Hippocampal formation (tissue), 2 donors: ENCODE measurements at regions not wholly inside any gene's neighbourhood (a gene's known extent, or its start where the extent isn't known, plus 50 kb on each side); places are given as distances from the start of the nearest gene placed in this dataset.

Experiments
- DNase-seq, 2 donors: peaks; one replicate each; lab custom pipeline; 2025; lab: John Stamatoyannopoulos, UW

- no peak for DNase-seq
These were observed 772.2 kb downstream of the LRFN5 start for GRCh38 chr14:42378880-42379279.

DNA sequence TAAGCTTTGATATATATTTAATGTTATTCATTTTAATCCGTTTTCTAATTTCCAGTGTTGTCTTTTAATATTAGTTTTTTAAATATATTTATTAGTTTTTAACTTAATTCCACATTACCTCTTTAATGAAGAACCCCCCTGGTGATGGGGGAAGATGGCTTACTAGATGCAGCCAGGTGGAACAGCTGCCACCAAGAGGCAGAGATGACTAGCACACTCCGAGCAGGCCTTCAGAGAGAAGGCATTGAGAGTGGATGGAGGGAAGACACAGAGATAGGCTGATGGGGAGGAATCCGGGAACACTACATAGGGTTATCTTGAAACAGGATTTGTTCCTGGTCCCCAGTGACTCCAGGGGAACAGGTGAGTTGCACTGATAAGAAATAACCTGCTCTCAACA is 771.6 kb downstream of the LRFN5 start:
- DNase-seq: no peak

- no peak for DNase-seq
These were observed 767.7 kb downstream of the LRFN5 start for GRCh38 chr14:42374332-42374731.

GRCh38 chr14:42370056-42370455 is 763.4 kb downstream of the LRFN5 start:
- no peak for DNase-seq

DNA sequence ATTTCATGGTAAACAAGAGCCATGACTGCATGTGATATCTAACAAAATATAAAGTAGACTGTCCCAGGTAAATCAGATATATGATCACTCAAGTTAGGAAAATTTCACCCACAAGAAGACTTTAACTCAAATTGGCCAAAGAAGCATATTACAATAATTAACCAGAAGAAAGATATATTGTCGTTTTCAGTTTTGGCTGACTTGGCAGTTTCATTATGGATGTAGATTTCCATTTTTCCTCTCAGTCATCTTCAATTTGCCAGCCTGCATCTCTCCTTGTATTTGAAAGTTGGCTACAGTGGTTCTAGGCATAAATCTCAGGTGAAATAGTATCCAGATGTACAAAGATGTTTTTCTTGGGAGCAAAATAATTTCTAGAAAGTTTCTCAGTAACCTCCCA is 761.6 kb downstream of the LRFN5 start:
- no peak for DNase-seq

GRCh38 chr14:42353315-42353714 is 746.6 kb downstream of the LRFN5 start:
- DNase-seq: no peak

DNA sequence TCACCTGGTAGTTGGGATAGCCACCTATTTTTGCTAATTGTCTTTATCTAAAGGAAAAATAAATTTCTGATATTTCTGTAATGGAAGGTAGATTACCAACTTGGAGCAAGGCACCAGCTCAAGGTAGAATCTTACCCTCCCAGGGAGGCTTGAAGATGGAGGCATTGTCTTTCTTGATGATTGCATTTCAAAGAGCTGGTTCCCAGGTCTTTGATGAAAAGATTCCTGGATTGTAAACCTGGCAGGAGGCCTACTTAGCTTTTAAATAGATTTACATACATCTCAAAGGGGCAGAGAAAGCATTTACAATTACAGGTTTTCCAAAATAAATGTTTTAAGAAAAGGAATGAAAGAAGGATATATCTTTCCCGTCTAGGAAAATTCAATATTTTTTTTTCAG is 729.2 kb downstream of the LRFN5 start:
- no peak for DNase-seq

- no peak for DNase-seq
These were observed 728.3 kb downstream of the LRFN5 start for GRCh38 chr14:42334931-42335330.

GRCh38 chr14:42323426-42323825 is 716.8 kb downstream of the LRFN5 start:
- no peak for DNase-seq

DNA sequence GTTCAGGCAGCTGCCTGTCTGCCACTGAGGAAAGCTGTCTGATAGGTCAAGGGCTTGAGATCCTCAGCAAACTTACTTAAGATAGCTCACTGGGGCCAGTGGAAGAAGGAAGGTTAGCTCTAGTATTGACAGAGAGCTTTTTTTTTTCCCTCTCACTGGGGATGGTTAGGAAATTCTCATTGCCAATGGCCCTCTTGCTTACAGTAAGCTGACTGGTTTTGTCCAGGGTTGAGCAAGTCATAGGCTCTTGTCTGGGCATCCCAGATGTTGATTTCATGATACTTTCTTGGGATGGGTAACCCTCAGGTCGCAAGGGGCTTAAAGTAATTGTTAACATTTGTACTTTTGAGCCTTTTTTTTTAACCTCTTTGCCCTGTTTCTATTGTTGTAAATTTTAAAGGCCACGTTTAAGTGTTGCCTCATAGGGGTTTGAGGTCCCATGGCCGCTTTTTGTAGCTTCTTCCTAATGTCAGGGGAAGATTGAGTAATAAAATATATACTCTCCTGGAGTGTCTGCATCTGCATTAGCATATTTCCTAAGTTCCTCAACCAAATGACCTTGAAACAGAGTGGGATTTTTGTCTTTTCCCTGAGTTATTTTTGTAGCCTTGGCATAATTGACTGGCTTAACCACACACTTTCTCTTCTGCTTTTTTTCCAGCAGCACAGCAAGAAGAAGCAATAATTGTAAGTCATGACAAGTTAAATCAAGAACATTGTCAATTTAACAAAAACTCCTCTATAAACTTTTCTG is 716.0 kb downstream of the LRFN5 start:
- no peak for DNase-seq

DNA sequence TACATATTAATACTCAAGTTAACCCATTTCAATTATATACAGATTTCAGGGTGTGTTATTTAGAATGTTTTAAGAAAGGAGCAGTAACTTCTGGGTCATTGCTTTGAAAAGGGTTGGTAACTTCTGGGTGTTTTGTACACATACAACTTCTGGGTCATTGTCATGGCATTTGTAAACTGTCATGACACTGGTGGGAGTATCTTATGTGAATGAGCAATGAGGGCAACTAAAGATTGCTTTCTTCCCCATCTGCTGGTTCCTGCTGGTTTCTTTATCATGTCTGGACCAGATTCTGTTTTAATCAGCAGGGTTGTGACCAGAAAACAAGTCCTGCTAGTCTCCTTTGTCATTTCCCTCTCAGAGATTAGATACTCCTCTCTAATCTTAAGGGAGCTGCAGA is 713.3 kb downstream of the LRFN5 start:
- no peak for DNase-seq

- DNase-seq: no peak
These were observed 710.0 kb downstream of the LRFN5 start for GRCh38 chr14:42316693-42317092.

GRCh38 chr14:42311876-42312275 is 705.2 kb downstream of the LRFN5 start:
- no peak for DNase-seq

- DNase-seq: no peak
These were observed 700.7 kb downstream of the LRFN5 start for GRCh38 chr14:42307239-42307825.

DNA sequence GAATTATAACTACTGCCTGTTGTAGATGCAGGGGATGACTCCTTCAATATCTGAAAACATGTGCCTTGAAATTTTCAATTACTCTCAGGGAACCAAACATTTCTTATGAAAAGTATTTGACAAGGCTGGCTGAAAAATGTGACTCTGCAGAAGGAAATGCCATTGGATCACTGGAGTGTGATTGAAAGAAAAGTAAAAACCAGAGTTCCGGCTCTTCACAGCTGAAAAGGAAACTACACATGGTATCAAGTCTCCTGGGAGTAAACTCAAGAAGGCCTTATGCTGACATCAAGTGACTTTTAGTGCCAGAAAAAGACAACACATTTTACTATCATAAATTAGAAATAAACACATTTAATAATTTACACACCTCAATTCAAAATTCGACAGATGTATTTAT is 693.0 kb downstream of the LRFN5 start:
- DNase-seq: no peak

DNA sequence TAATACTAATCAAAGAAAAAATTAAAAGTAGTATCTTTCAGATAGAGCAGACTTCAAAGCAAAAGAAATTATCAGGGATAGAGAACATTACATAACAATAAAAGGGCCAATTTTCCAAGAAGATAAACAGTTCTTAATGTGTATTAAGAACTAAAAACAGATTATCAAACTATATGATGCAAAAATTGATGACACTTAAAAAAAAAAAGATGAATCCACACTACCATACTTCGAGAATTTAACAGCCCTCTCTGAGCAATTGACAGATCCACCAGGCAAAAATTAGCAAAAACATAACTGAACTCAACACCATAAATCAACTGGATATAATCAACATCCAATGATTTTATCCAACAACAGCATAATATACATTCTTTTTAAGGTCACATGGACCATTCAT is 686.5 kb downstream of the LRFN5 start:
- DNase-seq: no peak

DNA sequence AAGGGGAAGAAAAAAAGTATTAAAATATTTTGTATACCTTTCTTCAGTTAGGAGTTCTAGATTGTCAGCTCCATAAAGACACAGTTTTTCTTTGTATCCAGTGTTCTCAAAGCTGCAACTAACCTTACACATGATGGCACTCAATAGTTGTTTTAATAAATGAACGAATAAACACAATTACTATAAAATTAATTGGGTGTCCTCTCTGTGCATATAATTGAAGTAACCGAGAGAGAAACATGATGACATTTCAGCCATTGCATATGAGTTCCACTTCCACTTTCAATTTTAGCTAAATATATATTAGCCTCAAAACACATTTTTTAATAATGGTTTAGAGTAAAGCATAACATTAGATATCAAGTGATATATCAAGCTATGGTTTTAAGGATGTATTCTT is 671.2 kb downstream of the LRFN5 start:
- no peak for DNase-seq

DNA sequence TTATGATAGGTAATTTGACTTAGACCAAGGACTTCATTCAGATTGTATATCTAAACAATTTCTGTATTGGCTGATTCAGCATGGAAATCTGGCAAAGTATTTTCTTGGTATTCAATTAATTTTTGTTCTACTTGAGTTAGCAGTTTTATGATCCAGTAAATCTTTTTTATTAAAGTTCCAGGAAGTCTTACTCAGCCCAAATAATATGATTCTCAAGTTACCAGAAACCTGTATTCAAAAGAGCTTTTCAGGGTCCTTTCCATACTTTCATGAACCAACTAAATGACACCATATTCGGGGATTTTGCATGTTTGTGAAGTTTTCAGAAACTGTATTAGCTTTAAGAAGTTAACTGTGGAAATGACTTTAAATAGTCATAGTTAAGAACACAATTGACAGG is 662.6 kb downstream of the LRFN5 start:
- no peak for DNase-seq

- DNase-seq: no peak
These were observed 641.5 kb downstream of the LRFN5 start for GRCh38 chr14:42248131-42248530.

- no peak for DNase-seq
These were observed 634.4 kb downstream of the LRFN5 start for GRCh38 chr14:42241101-42241500.

- no peak for DNase-seq
These were observed 623.3 kb downstream of the LRFN5 start for GRCh38 chr14:42229976-42230375.

DNA sequence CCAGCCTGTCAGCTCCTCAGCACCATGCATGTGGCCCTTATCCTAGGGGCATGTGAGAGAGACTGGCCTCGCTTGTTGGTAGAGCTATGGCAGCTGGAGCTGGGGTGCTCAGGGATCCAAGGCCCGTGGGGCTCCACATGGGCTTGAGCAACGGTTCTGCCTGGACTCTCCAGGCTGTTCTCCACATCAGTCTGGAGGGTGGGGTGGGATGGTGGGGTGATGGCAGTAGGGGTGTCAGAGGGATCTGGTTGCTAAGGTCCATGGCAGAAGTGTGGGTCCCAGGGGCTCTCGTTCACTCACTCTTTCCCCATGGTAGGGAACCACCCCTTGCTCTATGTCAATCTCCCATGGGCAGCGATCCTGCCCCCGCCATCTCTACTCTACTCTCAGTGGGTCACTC is 622.6 kb downstream of the LRFN5 start:
- DNase-seq: no peak

DNA sequence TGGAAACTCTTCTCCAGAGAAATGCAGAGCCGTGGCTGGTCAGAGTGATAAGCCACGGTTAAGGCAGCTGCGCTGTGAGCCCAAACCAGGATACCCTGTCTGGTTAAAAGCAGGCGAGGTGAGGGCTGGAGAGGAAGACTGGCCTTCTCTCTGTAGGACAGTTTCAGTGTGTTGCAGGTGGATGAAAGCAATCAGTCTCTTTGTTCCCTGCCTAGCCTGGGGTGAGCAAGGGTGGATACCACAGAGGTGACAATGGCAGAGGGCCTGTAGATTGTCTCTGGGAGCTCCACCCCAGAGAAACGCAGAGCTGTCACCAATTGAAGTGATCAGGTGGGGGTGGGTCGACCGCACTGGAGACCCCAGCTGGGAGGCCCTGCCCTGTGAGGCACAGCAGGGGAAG is 621.9 kb downstream of the LRFN5 start:
- no peak for DNase-seq
